GM12878 (cell line): ENCODE measurements at regions not wholly inside any gene's neighbourhood (a gene's known extent, or its start where the extent isn't known, plus 50 kb on each side); places are given as distances from the start of the nearest gene placed in this dataset.

Experiments
- ATAC-seq: fragments of 200-7000 bp; cut with Tn5 transposase; 3 replicates; pipeline ENCODE4 v1.9.1; 2020; ENCODE audit warnings: mild to moderate bottlenecking, moderate library complexity
- BruUV-seq: library from RNA; stranded (reverse); fragments of 400-500 nt; replicated peaks from 2 replicates; lab custom pipeline; 2021; lab: Mats Ljungman, UMichigan
- CTCF ChIA-PET: fragments of 300-600 bp; sonication (Branson Sonifier 250); formaldehyde crosslinking; extraction: SDS; loops from one replicate; lab custom pipeline; 2021; ENCODE audit warnings: inconsistent platforms; lab: Yijun Ruan, JAX
- POLR2A ChIA-PET: fragments of 350-600 bp; formaldehyde crosslinking; extraction: SDS; loops from one replicate; lab custom pipeline; 2021; ENCODE audit warnings: inconsistent platforms; lab: Charles Lee
- RAD21 ChIA-PET: fragments of 300-600 bp; sonication (Branson Sonifier 250); formaldehyde crosslinking; loops from one replicate; lab custom pipeline; 2023; ENCODE audit warnings: antibody characterized with exemption; ENCODE audit not compliant: unreplicated experiment; lab: Charles Lee
- SMC1A ChIA-PET: fragments of 300-600 bp; sonication (Branson Sonifier 250); formaldehyde crosslinking; loops from one replicate; lab custom pipeline; 2023; ENCODE audit not compliant: unreplicated experiment, uncharacterized antibody; lab: Charles Lee
- DNase-seq: peaks from one replicate; pipeline ENCODE4 v3.0.0-alpha.2; 2011; ENCODE audit warnings: low read depth, low spot score
- FAIRE-seq: peaks from 3 replicates; lab custom pipeline; 2011; peaks lifted over from hg19 to GRCh38; lab: Jason Lieb, UNC
- H2AFZ ChIP-seq: 2 replicates; pipeline ENCODE4 v1.6.0; 2011; ENCODE audit warnings: low read depth, low read length, control low read depth; ENCODE audit not compliant: control insufficient read depth
- H3K27ac ChIP-seq: 2 replicates; pipeline ENCODE4 v1.5.1; 2011; ENCODE audit warnings: control low read depth; ENCODE audit not compliant: control insufficient read depth, insufficient read depth
- H3K27me3 ChIP-seq, 2 experiments: replicated peaks in 1 of 2; 2 replicates each; pipeline versions ENCODE4 v1.6.0 to v1.6.1; 2011; ENCODE audit warnings: low read length in 1 of 2; ENCODE audit not compliant: control insufficient read depth in 2 of 2, insufficient read depth in 2 of 2
- H3K36me3 ChIP-seq, 2 experiments: 2 replicates each; pipeline ENCODE4 v1.5.1; 2011; ENCODE audit warnings: low read length in 1 of 2; ENCODE audit not compliant: control insufficient read depth in 2 of 2, insufficient read depth in 2 of 2
- H3K4me1 ChIP-seq: 2 replicates; pipeline ENCODE4 v1.6.1; 2011; ENCODE audit warnings: mild to moderate bottlenecking, low read length, moderate library complexity, mixed read lengths; ENCODE audit not compliant: control insufficient read depth, insufficient read depth
- H3K4me2 ChIP-seq: 2 replicates; pipeline ENCODE4 v1.6.0; 2011; ENCODE audit warnings: control low read depth; ENCODE audit not compliant: control insufficient read depth, insufficient read depth
- H3K4me3 ChIP-seq: fragments of 200-600 bp; sonication (generic); 2 replicates; pipeline ENCODE4 v1.5.1; 2016
- H3K79me2 ChIP-seq: 2 replicates; pipeline ENCODE4 v1.6.0; 2011; ENCODE audit warnings: low read length; ENCODE audit not compliant: control insufficient read depth, insufficient read depth
- H3K9ac ChIP-seq: 2 replicates; pipeline ENCODE4 v1.8.0; 2011; ENCODE audit warnings: low read length, control low read depth, mixed read lengths; ENCODE audit not compliant: control insufficient read depth, insufficient read depth
- H3K9me3 ChIP-seq: replicated peaks from 3 replicates; pipeline ENCODE4 v1.5.1; 2011; ENCODE audit warnings: mild to moderate bottlenecking, low read length; ENCODE audit not compliant: control insufficient read depth, insufficient read depth
- H4K20me1 ChIP-seq: 2 replicates; pipeline ENCODE4 v1.6.0; 2011; ENCODE audit not compliant: control insufficient read depth, insufficient read depth
- BACH1 ChIP-seq: fragments of 450-650 bp; IDR thresholded peaks from 2 replicates; pipeline ENCODE4 v1.6.1; 2017; ENCODE audit warnings: mild to moderate bottlenecking, borderline replicate concordance
- BCL3 ChIP-seq: IDR thresholded peaks from 2 replicates; pipeline ENCODE4 v1.6.1; 2011; ENCODE audit warnings: borderline replicate concordance, low read depth, mild to moderate bottlenecking, moderate library complexity, low read length; ENCODE audit not compliant: insufficient read depth, poor library complexity, severe bottlenecking
- CBX5 ChIP-seq: sonication (generic); IDR thresholded peaks from 2 replicates; pipeline ENCODE4 v1.6.1; 2016; ENCODE audit warnings: low read depth, moderate library complexity, mild to moderate bottlenecking, inconsistent platforms
- CEBPZ ChIP-seq: fragments of 150-350 bp; IDR thresholded peaks from 2 replicates; pipeline ENCODE4 v1.6.1; 2016; ENCODE audit warnings: low read depth, low read length
- MEF2B ChIP-seq: fragments of 450-650 bp; IDR thresholded peaks from 2 replicates; pipeline ENCODE4 v1.6.1; 2018; ENCODE audit warnings: mild to moderate bottlenecking, moderate library complexity; ENCODE audit not compliant: partially characterized antibody, poor library complexity, severe bottlenecking
- RELA ChIP-seq: fragments of 450-650 bp; IDR thresholded peaks from 2 replicates; pipeline ENCODE4 v1.8.0; 2014; ENCODE audit warnings: borderline replicate concordance; ENCODE audit not compliant: partially characterized antibody
- RUNX3 ChIP-seq: IDR thresholded peaks from 2 replicates; pipeline ENCODE4 v1.6.1; 2012; ENCODE audit warnings: low read length, inconsistent platforms
- SIX5 ChIP-seq: IDR thresholded peaks from 2 replicates; pipeline ENCODE4 v1.6.1; 2011; ENCODE audit warnings: mild to moderate bottlenecking, low read depth, low read length, moderate library complexity; ENCODE audit not compliant: severe bottlenecking
- SP1 ChIP-seq: IDR thresholded peaks from one replicate; pipeline ENCODE4 v1.6.1; 2011; ENCODE audit warnings: low read depth, low read length
- SRF ChIP-seq, 2 experiments: IDR thresholded peaks; 2 replicates each; pipeline ENCODE4 v1.6.1; 2011; ENCODE audit warnings: low read depth in 2 of 2, low read length in 2 of 2, mild to moderate bottlenecking in 1 of 2, moderate library complexity in 1 of 2
- STAT1 ChIP-seq: fragments of 450-650 bp; conservative IDR thresholded peaks from 2 replicates; pipeline ENCODE4 v1.6.1; 2014; ENCODE audit warnings: antibody characterized with exemption, mild to moderate bottlenecking
- WGBS: methylation state at CpG from one replicate; pipeline ENCODE4 v1.1.6; 2016; ENCODE audit warnings: low lambda C conversion rate; ENCODE audit not compliant: insufficient replicate concordance, insufficient coverage; ENCODE audit errors: missing lambda C conversion rate; 5-methylcytosine and 5-hydroxymethylcytosine counted together
- in situ Hi-C: fragments of 300-500 bp; cut with MboI; formaldehyde crosslinking; loops from 9 replicates; pipeline ENCODE4 v1.14.3; 2018; ENCODE audit warnings: mixed read lengths
- intact Hi-C: fragments of 100-400 bp; cut with micrococcal nuclease; formaldehyde crosslinking; loops from one replicate; pipeline ENCODE4 v1.14.2; 2022; ENCODE audit not compliant: unreplicated experiment

GRCh38 chr17:13353590-13353989 lies 248.1 kb downstream of the HS3ST3A1 start:
- no peaks in the 10 kb centered on the region for H3K9me3 ChIP-seq
- TF ChIP-seq CEBPZ, result no peak
- no peak for TF ChIP-seq RUNX3
- no peak for TF ChIP-seq SP1
- TF ChIP-seq STAT1, result no peak
- TF ChIP-seq CBX5, result no peak
- TF ChIP-seq RELA, result no peak
- TF ChIP-seq SRF (IDR thresholded peaks at IDR 0.05; ENCODE audit: low read depth in 2 of 2, low read length in 2 of 2), result no peak
- TF ChIP-seq BACH1, result no peak
- TF ChIP-seq MEF2B, result no peak
- no peak for TF ChIP-seq SIX5
- no peak for TF ChIP-seq BCL3
- TF ChIP-seq, all 136 proteins: peak for 0
- no peaks in the 10 kb centered on the region for H3K27me3 ChIP-seq
- POLR2A ChIA-PET, result interaction anchor here (0.7 kb wide), 1 partner anchor 226 kb away, joined by 3 read pairs; no protein-coding TSS in a partner anchor
- CTCF ChIA-PET, result interaction anchor here (1.1 to 1.3 kb wide), 2 partner anchors 16 to 325 kb away, joined by 3 read pairs; no protein-coding TSS in a partner anchor
- H3K9ac ChIP-seq, result no peak overlapping the region
- no peaks in the 10 kb centered on the region for H3K4me1 ChIP-seq
- H3K27ac ChIP-seq, result no peak overlapping the region
- intact Hi-C loops (no loop called here), in situ Hi-C loops (no loop called here)
- H3K4me3 ChIP-seq, result no peak overlapping the region
- RAD21 ChIA-PET, result no interaction called here
- no peak overlapping the region for H3K4me2 ChIP-seq
- BruUV-seq, result no TSS peak
- no peak for DNase-seq
- 0% methylated on average over 5 of the region's 5 CpGs for WGBS
- H3K36me3 ChIP-seq, result no peaks in the 10 kb centered on the region
- SMC1A ChIA-PET, result interaction anchor here (0.5 to 1.5 kb wide), 2 partner anchors 9 to 35 kb away, joined by 3 to 4 read pairs; no protein-coding TSS in a partner anchor
- H4K20me1 ChIP-seq, result no peaks in the 10 kb centered on the region
- no peak for FAIRE-seq
- no peak for ATAC-seq
- no peak overlapping the region for H2AFZ ChIP-seq
- no peaks in the 10 kb centered on the region for H3K79me2 ChIP-seq
